ENCODE measurements at regions not wholly inside any gene's neighbourhood (a gene's known extent, or its start where the extent isn't known, plus 50 kb on each side); places are given as distances from the start of the nearest gene placed in this dataset.

DNA sequence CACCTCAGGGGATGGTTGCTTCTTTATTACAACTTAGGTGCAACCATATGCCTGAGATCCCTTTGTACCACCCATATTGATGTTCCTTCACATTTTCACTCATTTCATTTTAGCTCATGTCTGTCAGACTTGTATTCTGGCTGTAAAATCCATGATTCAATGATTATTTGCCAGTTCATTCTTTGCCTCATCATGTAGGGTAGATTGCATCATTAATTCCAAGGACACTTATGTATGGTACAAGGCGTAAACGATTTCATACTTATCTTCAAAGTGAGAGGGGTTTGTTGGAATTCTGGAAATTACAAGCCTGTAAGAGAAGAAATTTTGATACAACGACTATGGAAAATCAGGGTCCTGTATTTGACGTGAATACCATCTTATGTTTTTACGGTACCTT is 685.0 kb upstream of the FANCL start:
- Mint-ChIP-seq H3K27me3 (no peaks in the 10 kb centered on the region), H3K4me1 (no peaks in the 10 kb centered on the region), H3K36me3 (no peaks in the 10 kb centered on the region), H3K4me3 (no peak overlapping the region), H3K27ac (no peak overlapping the region), H3K9me3 (no peaks in the 10 kb centered on the region)

DNA sequence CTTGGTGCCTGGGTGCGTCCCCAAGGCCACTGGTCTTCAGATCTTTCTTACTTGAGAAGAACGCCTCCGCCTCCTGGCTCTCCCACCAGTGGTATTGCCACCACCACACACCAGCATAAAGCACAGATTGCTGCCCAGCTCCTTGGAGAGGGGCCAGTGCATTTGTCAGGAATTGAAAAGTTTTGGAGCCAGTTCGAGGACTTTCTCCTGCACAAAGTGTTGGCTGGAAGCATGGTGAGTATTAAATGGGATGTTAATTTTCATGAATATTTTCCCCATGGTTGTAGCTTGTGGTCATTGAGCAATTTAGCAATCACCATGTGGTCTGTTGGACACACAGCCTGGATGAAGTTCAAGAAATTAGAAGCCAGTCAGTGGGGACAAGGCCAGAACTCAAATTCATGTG is 684.6 kb upstream of the FANCL start:
- Mint-ChIP-seq H3K9me3 (no peaks in the 10 kb centered on the region), H3K36me3 (no peaks in the 10 kb centered on the region), H3K27ac (no peak overlapping the region), H3K4me3 (no peak overlapping the region), H3K27me3 (no peaks in the 10 kb centered on the region), H3K4me1 (no peaks in the 10 kb centered on the region)

- no peaks in the 10 kb centered on the region for H3K4me1 Mint-ChIP-seq
These were observed 682.7 kb upstream of the FANCL start for GRCh38 chr2:58923869-58924268.

GRCh38 chr2:58922245-58922644 is 681.1 kb upstream of the FANCL start:
- Mint-ChIP-seq H3K36me3 (no peaks in the 10 kb centered on the region), H3K27me3 (no peaks in the 10 kb centered on the region), H3K27ac (no peak overlapping the region), H3K4me3 (no peak overlapping the region), H3K9me3 (no peaks in the 10 kb centered on the region), H3K4me1 (no peaks in the 10 kb centered on the region)

More at GRCh38 chr2:58923869-58924268, 682.7 kb upstream of the FANCL start:
- Mint-ChIP-seq H3K9me3 (no peaks in the 10 kb centered on the region), H3K27me3 (no peaks in the 10 kb centered on the region), H3K4me3 (no peak overlapping the region), H3K27ac (no peak overlapping the region), H3K36me3 (no peaks in the 10 kb centered on the region)

- no peaks in the 10 kb centered on the region for H3K9me3 Mint-ChIP-seq
- H3K4me1 Mint-ChIP-seq = no peaks in the 10 kb centered on the region
- no peak overlapping the region for H3K4me3 Mint-ChIP-seq
- no peaks in the 10 kb centered on the region for H3K36me3 Mint-ChIP-seq
- no peak overlapping the region for H3K27ac Mint-ChIP-seq
- H3K27me3 Mint-ChIP-seq = no peaks in the 10 kb centered on the region
These were observed 680.6 kb upstream of the FANCL start for GRCh38 chr2:58921676-58922075.

DNA sequence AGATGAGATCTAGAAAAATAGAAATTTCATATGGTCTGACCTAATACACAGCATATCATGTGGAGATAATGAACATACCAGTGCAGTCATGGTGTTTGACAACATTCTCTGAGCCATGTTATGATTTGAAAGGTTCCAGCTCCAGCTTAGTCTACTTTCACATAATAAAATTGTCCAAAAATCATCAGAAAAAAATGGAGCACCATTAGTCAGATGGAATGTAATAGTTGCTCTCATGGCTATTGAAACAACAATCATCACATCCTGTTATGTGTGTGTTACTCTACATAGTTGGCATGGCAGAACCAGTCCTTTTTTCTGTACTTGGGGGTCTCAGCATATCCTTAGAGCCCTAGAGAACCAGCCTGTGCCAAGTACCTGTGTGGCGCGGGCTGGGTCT is 678.9 kb upstream of the FANCL start:
- no peaks in the 10 kb centered on the region for H3K27me3 Mint-ChIP-seq
- no peaks in the 10 kb centered on the region for H3K36me3 Mint-ChIP-seq
- no peaks in the 10 kb centered on the region for H3K9me3 Mint-ChIP-seq
- H3K27ac Mint-ChIP-seq = no peak overlapping the region
- H3K4me3 Mint-ChIP-seq = no peak overlapping the region
- no peaks in the 10 kb centered on the region for H3K4me1 Mint-ChIP-seq

GRCh38 chr2:58919316-58919715 is 678.2 kb upstream of the FANCL start:
- Mint-ChIP-seq H3K4me1 (no peaks in the 10 kb centered on the region), H3K9me3 (no peaks in the 10 kb centered on the region), H3K4me3 (no peak overlapping the region), H3K36me3 (no peaks in the 10 kb centered on the region), H3K27me3 (no peaks in the 10 kb centered on the region), H3K27ac (no peak overlapping the region)

- H3K9me3 Mint-ChIP-seq = no peaks in the 10 kb centered on the region
- H3K27me3 Mint-ChIP-seq = no peaks in the 10 kb centered on the region
- H3K27ac Mint-ChIP-seq = no peak overlapping the region
- no peaks in the 10 kb centered on the region for H3K36me3 Mint-ChIP-seq
- H3K4me1 Mint-ChIP-seq = no peaks in the 10 kb centered on the region
- no peak overlapping the region for H3K4me3 Mint-ChIP-seq
These were observed 677.0 kb upstream of the FANCL start for GRCh38 chr2:58918141-58918540.

GRCh38 chr2:58917596-58917995 is 676.5 kb upstream of the FANCL start:
- no peaks in the 10 kb centered on the region for H3K27me3 Mint-ChIP-seq

GRCh38 chr2:58916063-58916462 is 674.9 kb upstream of the FANCL start:
- no peaks in the 10 kb centered on the region for H3K36me3 Mint-ChIP-seq
- H3K27me3 Mint-ChIP-seq = no peaks in the 10 kb centered on the region
- no peak overlapping the region for H3K27ac Mint-ChIP-seq
- no peaks in the 10 kb centered on the region for H3K4me1 Mint-ChIP-seq
- no peak overlapping the region for H3K4me3 Mint-ChIP-seq
- H3K9me3 Mint-ChIP-seq = no peaks in the 10 kb centered on the region

More at GRCh38 chr2:58917596-58917995, 676.5 kb upstream of the FANCL start:
- H3K36me3 Mint-ChIP-seq = no peaks in the 10 kb centered on the region
- H3K9me3 Mint-ChIP-seq = no peaks in the 10 kb centered on the region
- no peak overlapping the region for H3K27ac Mint-ChIP-seq
- no peak overlapping the region for H3K4me3 Mint-ChIP-seq
- H3K4me1 Mint-ChIP-seq = no peaks in the 10 kb centered on the region

GRCh38 chr2:58914733-58915505 is 673.8 kb upstream of the FANCL start:
- no peaks in the 10 kb centered on the region for H3K9me3 Mint-ChIP-seq
- no peaks in the 10 kb centered on the region for H3K4me1 Mint-ChIP-seq
- no peaks in the 10 kb centered on the region for H3K36me3 Mint-ChIP-seq
- H3K4me3 Mint-ChIP-seq = no peak overlapping the region
- H3K27ac Mint-ChIP-seq = no peak overlapping the region
- no peaks in the 10 kb centered on the region for H3K27me3 Mint-ChIP-seq

GRCh38 chr2:58913082-58913726 is 672.1 kb upstream of the FANCL start:
- Mint-ChIP-seq H3K4me1 (no peaks in the 10 kb centered on the region), H3K9me3 (no peaks in the 10 kb centered on the region), H3K27me3 (no peaks in the 10 kb centered on the region), H3K36me3 (no peaks in the 10 kb centered on the region), H3K27ac (no peak overlapping the region), H3K4me3 (no peak overlapping the region)

- Mint-ChIP-seq H3K9me3 (no peaks in the 10 kb centered on the region), H3K36me3 (no peaks in the 10 kb centered on the region), H3K27me3 (no peaks in the 10 kb centered on the region), H3K27ac (no peak overlapping the region), H3K4me1 (no peaks in the 10 kb centered on the region), H3K4me3 (no peak overlapping the region)
These were observed 670.8 kb upstream of the FANCL start for GRCh38 chr2:58911877-58912276.

GRCh38 chr2:58908501-58909154 is 667.5 kb upstream of the FANCL start:
- Mint-ChIP-seq H3K4me3 (no peak overlapping the region), H3K27me3 (no peaks in the 10 kb centered on the region), H3K36me3 (no peaks in the 10 kb centered on the region), H3K9me3 (no peaks in the 10 kb centered on the region), H3K4me1 (no peaks in the 10 kb centered on the region), H3K27ac (no peak overlapping the region)

DNA sequence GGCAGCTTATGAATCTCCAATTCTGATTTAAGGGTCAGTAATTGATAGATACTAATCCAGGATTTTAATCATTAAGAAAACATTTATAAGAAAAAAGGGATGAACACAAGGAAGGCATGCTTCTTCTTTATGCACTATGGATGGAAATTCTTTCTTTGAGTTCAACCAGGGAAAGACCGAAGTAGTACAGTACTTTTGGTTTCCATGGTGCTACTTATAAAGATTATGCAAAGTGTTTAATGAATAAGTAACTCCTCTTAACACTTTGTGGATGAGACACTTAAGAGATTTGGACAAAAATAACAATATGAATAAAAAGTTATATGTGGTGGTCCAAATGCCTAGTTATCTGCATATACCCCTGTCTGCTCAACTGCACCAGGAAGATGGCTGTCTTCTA is 666.5 kb upstream of the FANCL start:
- no peak overlapping the region for H3K4me3 Mint-ChIP-seq
- H3K36me3 Mint-ChIP-seq = no peaks in the 10 kb centered on the region
- H3K27me3 Mint-ChIP-seq = no peaks in the 10 kb centered on the region
- H3K4me1 Mint-ChIP-seq = no peaks in the 10 kb centered on the region
- H3K9me3 Mint-ChIP-seq = no peaks in the 10 kb centered on the region
- H3K27ac Mint-ChIP-seq = no peak overlapping the region

DNA sequence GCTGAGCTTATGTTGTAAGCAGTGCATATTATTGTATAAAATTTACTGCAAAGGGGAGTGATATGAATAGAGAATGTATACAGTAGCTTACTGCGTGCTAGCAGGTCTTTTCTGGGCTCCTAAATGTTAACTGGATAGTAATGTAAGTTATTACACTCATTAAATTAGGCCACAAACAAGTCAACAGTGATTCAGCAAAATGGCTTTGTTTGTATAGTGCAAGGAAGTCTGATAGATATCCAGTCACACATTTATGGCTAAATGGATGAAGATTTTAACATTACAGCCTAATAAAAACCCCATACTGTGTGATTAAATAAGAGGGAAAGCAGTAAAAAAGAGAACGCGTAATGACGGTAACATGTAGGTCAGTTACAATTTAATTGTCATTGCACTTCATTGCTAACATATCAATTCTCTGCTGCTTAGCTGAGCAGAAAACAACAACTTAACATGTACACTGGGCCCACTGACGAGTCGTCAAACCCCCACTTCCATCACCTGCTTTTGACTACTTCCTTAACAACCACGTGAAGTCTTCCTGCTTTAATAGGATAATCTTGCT is 665.0 kb upstream of the FANCL start:
- Mint-ChIP-seq H3K27me3 (no peaks in the 10 kb centered on the region), H3K36me3 (no peaks in the 10 kb centered on the region), H3K4me3 (no peak overlapping the region), H3K27ac (no peak overlapping the region), H3K4me1 (no peaks in the 10 kb centered on the region), H3K9me3 (no peaks in the 10 kb centered on the region)
